AG10803 (cell line): ENCODE measurements at regions not wholly inside any gene's neighbourhood (a gene's known extent, or its start where the extent isn't known, plus 50 kb on each side); places are given as distances from the start of the nearest gene placed in this dataset.

Experiments
- DNase-seq: peaks from one replicate; pipeline ENCODE4 v3.0.0; 2010; ENCODE audit warnings: low read depth
- H3K4me3 ChIP-seq: 2 replicates; pipeline ENCODE4 v1.5.1; 2011; ENCODE audit warnings: mild to moderate bottlenecking, low read length, control low read depth
- TF ChIP-seq, protein P1 (sequence below): conservative IDR thresholded peaks from 2 replicates; pipeline ENCODE4 v1.5.1; 2011; ENCODE audit warnings: mild to moderate bottlenecking, low read length, control low read depth, inconsistent platforms

DNA sequence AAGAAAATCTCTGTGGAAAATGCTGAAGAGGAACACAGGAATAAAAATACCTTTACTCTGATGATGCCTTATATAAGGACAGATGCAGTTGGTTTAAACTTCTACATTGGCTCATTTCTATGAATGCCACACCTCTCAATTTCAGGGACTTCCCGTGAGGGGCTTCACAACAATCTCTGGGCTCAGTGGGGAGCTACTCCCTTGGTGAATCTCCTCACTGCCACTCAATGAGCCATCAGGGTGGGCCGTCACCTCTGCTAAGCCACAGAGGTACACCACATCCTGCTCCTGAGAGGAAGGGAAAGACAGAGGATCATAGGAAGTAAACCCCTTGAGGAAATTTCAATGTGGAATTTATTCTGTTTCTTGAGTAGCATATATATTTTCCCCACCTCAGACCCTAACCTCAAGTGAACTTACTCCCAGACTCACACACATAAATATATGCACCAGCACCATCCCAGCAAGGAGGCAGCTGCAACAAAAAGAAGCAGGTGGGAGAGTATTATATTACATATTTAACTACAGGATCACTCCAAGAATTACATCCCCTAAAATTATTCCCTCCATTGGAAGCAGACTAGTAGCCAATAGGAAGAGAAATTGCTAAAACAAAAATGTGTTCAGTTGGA is 63.3 kb upstream of the PRSS1 start:
- DNase-seq: no peak
- TF ChIP-seq, protein P1, sequence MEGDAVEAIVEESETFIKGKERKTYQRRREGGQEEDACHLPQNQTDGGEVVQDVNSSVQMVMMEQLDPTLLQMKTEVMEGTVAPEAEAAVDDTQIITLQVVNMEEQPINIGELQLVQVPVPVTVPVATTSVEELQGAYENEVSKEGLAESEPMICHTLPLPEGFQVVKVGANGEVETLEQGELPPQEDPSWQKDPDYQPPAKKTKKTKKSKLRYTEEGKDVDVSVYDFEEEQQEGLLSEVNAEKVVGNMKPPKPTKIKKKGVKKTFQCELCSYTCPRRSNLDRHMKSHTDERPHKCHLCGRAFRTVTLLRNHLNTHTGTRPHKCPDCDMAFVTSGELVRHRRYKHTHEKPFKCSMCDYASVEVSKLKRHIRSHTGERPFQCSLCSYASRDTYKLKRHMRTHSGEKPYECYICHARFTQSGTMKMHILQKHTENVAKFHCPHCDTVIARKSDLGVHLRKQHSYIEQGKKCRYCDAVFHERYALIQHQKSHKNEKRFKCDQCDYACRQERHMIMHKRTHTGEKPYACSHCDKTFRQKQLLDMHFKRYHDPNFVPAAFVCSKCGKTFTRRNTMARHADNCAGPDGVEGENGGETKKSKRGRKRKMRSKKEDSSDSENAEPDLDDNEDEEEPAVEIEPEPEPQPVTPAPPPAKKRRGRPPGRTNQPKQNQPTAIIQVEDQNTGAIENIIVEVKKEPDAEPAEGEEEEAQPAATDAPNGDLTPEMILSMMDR: no peak
- no peak overlapping the region for H3K4me3 ChIP-seq

DNA sequence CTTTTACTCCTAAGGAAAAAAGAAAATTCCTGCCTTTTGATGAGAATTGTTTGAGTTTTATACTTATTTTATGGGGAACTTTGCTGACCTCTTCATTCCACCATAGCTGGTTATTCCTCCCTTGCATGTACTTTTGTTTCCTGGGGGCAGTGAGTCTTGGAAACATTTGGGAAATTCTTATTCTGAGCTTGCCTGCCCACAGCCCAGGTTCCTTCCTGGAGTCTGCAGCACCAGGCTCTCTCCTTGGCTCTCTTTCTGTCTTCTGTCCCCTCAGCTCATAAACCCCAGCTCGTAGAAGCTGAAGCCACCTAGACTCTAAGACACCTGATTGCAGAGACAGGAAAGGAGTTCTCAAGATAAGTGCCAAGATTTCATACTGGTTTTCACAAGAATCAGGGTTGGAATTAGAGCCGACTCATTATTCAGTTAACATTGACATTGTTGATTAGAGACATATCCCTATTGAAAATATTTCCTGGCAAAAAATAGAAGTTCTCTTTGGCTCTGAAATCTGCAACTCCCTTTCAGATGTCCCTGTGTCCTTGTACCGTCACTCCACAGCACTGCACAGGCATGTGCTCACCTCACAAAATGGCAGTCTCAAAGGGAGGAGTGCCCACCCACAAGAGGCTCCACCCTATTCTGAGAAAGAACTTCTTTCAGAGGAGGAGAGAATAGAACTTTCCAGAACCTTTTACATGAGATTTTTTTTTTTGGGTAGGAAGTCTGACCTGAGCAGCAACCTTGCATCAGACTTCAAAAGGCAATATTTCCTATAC is 67.8 kb upstream of the PRSS1 start:
- H3K4me3 ChIP-seq: no peak overlapping the region
- DNase-seq: no peak
- TF ChIP-seq, protein P1: no peak

DNA sequence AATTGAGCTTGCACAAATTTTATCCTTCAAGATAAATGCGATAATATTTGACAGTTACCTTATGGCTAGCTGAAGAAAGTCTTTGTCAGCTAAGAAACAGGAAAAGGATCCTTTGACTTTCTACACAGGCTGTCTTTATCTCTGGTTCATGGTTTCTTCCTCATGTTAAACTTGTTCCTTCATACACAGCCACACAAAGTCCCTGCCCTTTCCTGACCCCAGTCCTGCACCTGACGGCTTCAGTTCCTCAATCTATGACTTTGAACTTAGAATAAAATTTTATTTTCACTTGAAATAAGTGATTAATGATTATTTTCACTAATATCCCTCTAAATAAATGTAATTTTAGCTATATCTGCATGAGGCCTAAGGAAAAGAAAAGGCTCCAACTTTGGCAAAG is 77.8 kb upstream of the PRSS1 start:
- TF ChIP-seq, protein P1: no peak
- no peak overlapping the region for H3K4me3 ChIP-seq
- no peak for DNase-seq

DNA sequence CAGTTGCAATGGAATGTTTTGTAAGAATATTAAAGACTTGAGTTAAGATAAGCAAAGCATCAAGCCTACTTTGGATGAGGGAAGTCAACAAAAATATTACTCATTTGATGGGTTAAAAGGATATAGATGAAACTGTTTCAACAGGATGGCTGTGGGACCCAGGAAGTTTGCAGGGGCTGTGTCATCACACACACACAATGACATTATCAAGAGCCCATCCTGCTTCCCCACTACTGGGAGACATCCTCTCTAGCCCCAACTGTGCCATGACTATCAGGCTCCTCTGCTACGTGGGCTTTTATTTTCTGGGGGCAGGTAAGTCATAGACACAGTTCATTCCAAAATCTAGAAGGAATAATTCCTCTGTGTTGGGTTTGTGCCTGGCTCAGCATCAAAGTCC is 78.8 kb upstream of the PRSS1 start:
- no peak for DNase-seq
- TF ChIP-seq, protein P1: no peak
- no peak overlapping the region for H3K4me3 ChIP-seq

DNA sequence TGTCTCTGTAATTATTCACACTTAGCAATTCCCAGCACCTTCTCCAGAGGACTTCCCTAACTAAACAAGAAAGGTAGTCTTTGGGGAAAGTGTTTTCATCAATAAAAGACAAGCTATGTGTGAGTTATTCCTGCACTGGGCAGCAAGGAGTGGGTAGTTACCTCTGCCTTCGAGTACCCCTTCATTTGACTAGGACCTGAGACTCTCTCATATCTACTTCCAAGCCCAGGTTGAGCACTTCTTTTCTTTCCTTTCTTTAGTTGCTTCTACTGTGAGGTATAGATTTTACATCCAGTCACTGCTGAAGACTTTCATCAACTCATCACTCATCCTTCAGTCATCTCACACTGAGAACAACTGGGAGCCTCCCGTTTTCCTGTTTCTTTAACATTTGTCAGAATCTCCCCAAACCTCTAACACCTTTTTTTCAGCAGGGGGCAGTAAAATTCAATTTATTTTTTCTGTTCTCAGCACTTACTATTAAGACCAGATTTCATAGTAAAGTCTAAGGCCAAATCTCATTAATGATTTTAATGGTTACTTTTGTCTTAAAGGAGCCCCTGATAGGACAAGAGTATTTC is 80.1 kb upstream of the PRSS1 start:
- TF ChIP-seq, protein P1: peak; percentile 43
- H3K4me3 ChIP-seq: no peak overlapping the region
- DNase-seq: peak; percentile 6

DNA sequence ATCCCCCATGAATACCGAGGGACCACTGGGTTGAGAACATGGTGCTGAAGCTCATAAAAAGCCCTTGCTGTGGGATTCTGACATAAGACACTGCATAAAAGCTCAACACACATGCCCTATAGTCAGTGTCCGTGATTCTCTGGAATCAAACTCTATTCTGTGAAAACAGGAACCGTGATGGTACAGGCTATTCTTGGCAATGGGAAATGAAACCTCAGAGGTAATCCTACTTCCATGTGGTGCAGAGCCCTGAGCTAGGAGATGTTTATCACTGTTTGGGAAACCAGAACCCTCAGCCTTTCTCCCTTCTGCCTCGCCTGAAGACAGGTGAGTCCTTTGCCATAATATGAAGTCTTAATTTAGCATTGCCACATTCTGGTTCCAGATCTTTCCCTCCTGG is 80.8 kb upstream of the PRSS1 start:
- H3K4me3 ChIP-seq: no peak overlapping the region
- DNase-seq: no peak
- TF ChIP-seq, protein P1: no peak

DNA sequence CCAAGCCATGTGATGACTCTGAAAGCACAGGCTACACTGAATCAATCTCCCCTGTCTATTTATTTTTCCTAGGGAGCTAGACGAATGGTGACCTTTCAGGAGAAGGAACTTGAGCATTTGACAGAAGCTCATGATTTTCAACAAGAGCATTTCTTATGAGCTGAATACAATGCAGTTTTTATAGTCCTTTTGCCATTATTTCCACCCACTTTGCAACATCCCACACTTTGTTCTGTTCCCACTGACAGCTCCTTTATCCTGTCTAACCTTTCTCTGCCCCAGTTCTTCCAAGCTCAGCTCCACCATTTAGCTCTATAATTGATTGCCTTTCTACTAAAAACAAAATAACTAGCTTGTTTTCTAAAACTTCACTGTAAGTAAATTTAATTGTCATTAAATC is 91.9 kb upstream of the PRSS1 start:
- no peak for DNase-seq
- TF ChIP-seq, protein P1: no peak
- no peak overlapping the region for H3K4me3 ChIP-seq
